Stomach (tissue), 8 donors: ENCODE measurements at regions not wholly inside any gene's neighbourhood (a gene's known extent, or its start where the extent isn't known, plus 50 kb on each side); places are given as distances from the start of the nearest gene placed in this dataset.

ENCODE experiments used
- DNase-seq, 2 donors: peaks; one replicate each; pipeline versions ENCODE4 v3.0.0 to v3.0.0-alpha.2; 2013 to 2019
- H3K27ac ChIP-seq, 5 donors: fragments of 200-600 bp in 4 of 5; sonication (generic) in 4 of 5; one replicate each; pipeline ENCODE4 v1.5.1; 2013 to 2019; ENCODE audit warnings: mild to moderate bottlenecking in 1 of 5, moderate library complexity in 1 of 5
- H3K27me3 ChIP-seq, 3 donors: fragments of 200-600 bp; sonication (generic); one replicate each; pipeline ENCODE4 v1.5.1; 2017 to 2019; ENCODE audit warnings: mixed run types in 1 of 3
- H3K36me3 ChIP-seq, 4 donors: fragments of 200-600 bp; sonication (generic); 1 replicate in 3 of 4; 2 replicates in 1 of 4; pipeline ENCODE4 v1.5.1; 2016 to 2019
- H3K4me1 ChIP-seq, 4 donors: fragments of 200-600 bp; sonication (generic); one replicate each; pipeline ENCODE4 v1.5.1; 2016 to 2019
- H3K4me3 ChIP-seq, 4 donors: fragments of 200-600 bp; sonication (generic) in 3 of 4; one replicate each; pipeline ENCODE4 v1.5.1; 2016 to 2019; ENCODE audit warnings: mild to moderate bottlenecking in 1 of 4
- H3K9me3 ChIP-seq, 4 donors: fragments of 200-600 bp; sonication (generic); one replicate each; pipeline ENCODE4 v1.5.1; 2016 to 2019
- CTCF ChIP-seq, 7 experiments: fragments of 450-650 bp in 4 of 7; fragments of 200-600 bp in 3 of 7; sonication (generic) in 3 of 7; IDR thresholded peaks; one replicate each; pipeline ENCODE4 v1.5.1; 2016 to 2019; ENCODE audit warnings: antibody characterized with exemption in 7 of 7, control low read depth in 2 of 7, mild to moderate bottlenecking in 1 of 7
- EP300 ChIP-seq: sonication (generic); formaldehyde crosslinking; IDR thresholded peaks from one replicate; pipeline ENCODE4 v1.6.1; 2017; ENCODE audit warnings: antibody characterized with exemption
- POLR2A ChIP-seq, 4 donors: fragments of 450-650 bp; IDR thresholded peaks; one replicate each; pipeline ENCODE4 v1.6.1; 2016; ENCODE audit warnings: antibody characterized with exemption in 4 of 4, control low read depth in 2 of 4, mild to moderate bottlenecking in 1 of 4, moderate library complexity in 1 of 4
- POLR2AphosphoS5 ChIP-seq, 3 donors: sonication (generic); formaldehyde crosslinking; IDR thresholded peaks; one replicate each; pipeline ENCODE4 v1.6.1; 2016; ENCODE audit warnings: antibody characterized with exemption in 3 of 3
- WGBS, 5 donors: extraction: QIAGEN DNeasy Blood & Tissue Kit in 3 of 5; methylation state at CpG; one replicate each; pipeline versions ENCODE4 v1.1.5 to v1.1.7; 2013 to 2018; 5-methylcytosine and 5-hydroxymethylcytosine counted together
- intact Hi-C: fragments of 100-400 bp; cut with DNase I; formaldehyde crosslinking; loops from one replicate; pipeline ENCODE4 v1.15.1; 2023; ENCODE audit warnings: low total_unique reads
- donor health status: healthy with polysubstance abuse.
- donor health status: Bipolar disorder and iron deficiency.
- donor health status: healthy.

- H3K9me3 ChIP-seq = no peaks in the 10 kb centered on the region
- H3K27me3 ChIP-seq = no peaks in the 10 kb centered on the region
- intact Hi-C loops = no loop called here
- H3K4me1 ChIP-seq = no peaks in the 10 kb centered on the region
- no peak overlapping the region for H3K4me3 ChIP-seq
- WGBS, 5 donors = 68 to 82% (median 75%) methylated on average over 2 of the region's 2 CpGs; no CpG with 5 or more reads in 2 of the 5 donors
- no peaks in the 10 kb centered on the region for H3K36me3 ChIP-seq
- no peak for DNase-seq
- no peak overlapping the region for H3K27ac ChIP-seq
- no peak for TF ChIP-seq POLR2AphosphoS5 (IDR thresholded peaks at IDR 0.05)
- no peak for TF ChIP-seq CTCF (IDR thresholded peaks at IDR 0.05)
- no peak for TF ChIP-seq POLR2A (IDR thresholded peaks at IDR 0.05)
- no peak for TF ChIP-seq EP300
These were observed 250.4 kb upstream of the HSFY2 start for GRCh38 chrY:19023934-19024333.

- DNase-seq = no peak
- no peak overlapping the region for H3K4me3 ChIP-seq
- no peaks in the 10 kb centered on the region for H3K36me3 ChIP-seq
- no peaks in the 10 kb centered on the region for H3K9me3 ChIP-seq
- no peak overlapping the region for H3K27ac ChIP-seq
- H3K4me1 ChIP-seq = no peaks in the 10 kb centered on the region
- no peak for TF ChIP-seq CTCF (IDR thresholded peaks at IDR 0.05)
- no peak for TF ChIP-seq POLR2A (IDR thresholded peaks at IDR 0.05)
- 94 to 99% (median 99%) methylated on average over 3 to 4 of the region's 4 CpGs; no CpG with 5 or more reads in 2 of the 5 donors for WGBS, 5 donors
- intact Hi-C loops = no loop called here
- H3K27me3 ChIP-seq = no peaks in the 10 kb centered on the region
These were observed 246.7 kb upstream of the HSFY2 start for GRCh38 chrY:19020193-19020592.

GRCh38 chrY:19016990-19017389 is 243.5 kb upstream of the HSFY2 start:
- Histone ChIP-seq H3K27ac (no peak overlapping the region), H3K4me3 (no peak overlapping the region), H3K4me1 (no peaks in the 10 kb centered on the region), H3K9me3 (no peaks in the 10 kb centered on the region), H3K27me3 (no peaks in the 10 kb centered on the region), H3K36me3 (no peaks in the 10 kb centered on the region)
- no peak for TF ChIP-seq POLR2A (IDR thresholded peaks at IDR 0.05)
- no peak for TF ChIP-seq POLR2AphosphoS5 (IDR thresholded peaks at IDR 0.05)
- TF ChIP-seq CTCF (IDR thresholded peaks at IDR 0.05) = no peak
- TF ChIP-seq EP300 = no peak
- DNase-seq = no peak
- 86 to 92% (median 91%) methylated on average over 5 of the region's 5 CpGs; no CpG with 5 or more reads in 2 of the 5 donors for WGBS, 5 donors
- intact Hi-C loops = no loop called here

GRCh38 chrY:19015854-19016253 is 242.3 kb upstream of the HSFY2 start:
- Histone ChIP-seq H3K27ac (no peak overlapping the region), H3K27me3 (no peaks in the 10 kb centered on the region), H3K4me3 (no peak overlapping the region), H3K9me3 (no peaks in the 10 kb centered on the region), H3K4me1 (no peaks in the 10 kb centered on the region), H3K36me3 (no peaks in the 10 kb centered on the region)
- intact Hi-C loops = no loop called here
- TF ChIP-seq POLR2AphosphoS5 (IDR thresholded peaks at IDR 0.05) (no peak), CTCF (IDR thresholded peaks at IDR 0.05) (no peak), POLR2A (IDR thresholded peaks at IDR 0.05) (no peak), EP300 (no peak)
- 91 to 97% (median 94%) methylated on average over 2 of the region's 2 CpGs; no CpG with 5 or more reads in 2 of the 5 donors for WGBS, 5 donors
- DNase-seq = no peak
